ENCODE measurements at regions not wholly inside any gene's neighbourhood (a gene's known extent, or its start where the extent isn't known, plus 50 kb on each side); places are given as distances from the start of the nearest gene placed in this dataset.

- TF ChIP-seq, protein P1, sequence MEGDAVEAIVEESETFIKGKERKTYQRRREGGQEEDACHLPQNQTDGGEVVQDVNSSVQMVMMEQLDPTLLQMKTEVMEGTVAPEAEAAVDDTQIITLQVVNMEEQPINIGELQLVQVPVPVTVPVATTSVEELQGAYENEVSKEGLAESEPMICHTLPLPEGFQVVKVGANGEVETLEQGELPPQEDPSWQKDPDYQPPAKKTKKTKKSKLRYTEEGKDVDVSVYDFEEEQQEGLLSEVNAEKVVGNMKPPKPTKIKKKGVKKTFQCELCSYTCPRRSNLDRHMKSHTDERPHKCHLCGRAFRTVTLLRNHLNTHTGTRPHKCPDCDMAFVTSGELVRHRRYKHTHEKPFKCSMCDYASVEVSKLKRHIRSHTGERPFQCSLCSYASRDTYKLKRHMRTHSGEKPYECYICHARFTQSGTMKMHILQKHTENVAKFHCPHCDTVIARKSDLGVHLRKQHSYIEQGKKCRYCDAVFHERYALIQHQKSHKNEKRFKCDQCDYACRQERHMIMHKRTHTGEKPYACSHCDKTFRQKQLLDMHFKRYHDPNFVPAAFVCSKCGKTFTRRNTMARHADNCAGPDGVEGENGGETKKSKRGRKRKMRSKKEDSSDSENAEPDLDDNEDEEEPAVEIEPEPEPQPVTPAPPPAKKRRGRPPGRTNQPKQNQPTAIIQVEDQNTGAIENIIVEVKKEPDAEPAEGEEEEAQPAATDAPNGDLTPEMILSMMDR (IDR thresholded peaks at IDR 0.05; ENCODE audit: low read depth, low read length, poor library complexity, severe bottlenecking): no peak
- no peak for TF ChIP-seq EZH2phosphoT487 (IDR thresholded peaks at IDR 0.05; ENCODE audit: borderline replicate concordance, low read length)
These were observed 151.3 kb upstream of the CNTNAP4 start for GRCh38 chr16:76125871-76126270.
